Activated T-cell treated with anti-CD3 and anti-CD28 coated beads for 1 hour (primary cell): ENCODE measurements at regions not wholly inside any gene's neighbourhood (a gene's known extent, or its start where the extent isn't known, plus 50 kb on each side); places are given as distances from the start of the nearest gene placed in this dataset.

ENCODE experiments used
- DNase-seq: peaks from one replicate; pipeline ENCODE4 v3.0.0-alpha.2; 2020; ENCODE audit warnings: low read depth

GRCh38 chr16:89043636-89044417 is 49.8 kb upstream of the ACSF3 start:
- DNase-seq: no peak
